NCI-H2081 (cell line): ENCODE measurements at regions not wholly inside any gene's neighbourhood (a gene's known extent, or its start where the extent isn't known, plus 50 kb on each side); places are given as distances from the start of the nearest gene placed in this dataset.
"Not testable (repeated sequence)": the region's sequence is repeated elsewhere in the genome, so short reads cannot be mapped to it uniquely, and the experiment has no call there.

Source experiments
- DNase-seq, 2 experiments: peaks; one replicate each; lab custom pipeline; 2025; lab: John Stamatoyannopoulos, UW

DNA sequence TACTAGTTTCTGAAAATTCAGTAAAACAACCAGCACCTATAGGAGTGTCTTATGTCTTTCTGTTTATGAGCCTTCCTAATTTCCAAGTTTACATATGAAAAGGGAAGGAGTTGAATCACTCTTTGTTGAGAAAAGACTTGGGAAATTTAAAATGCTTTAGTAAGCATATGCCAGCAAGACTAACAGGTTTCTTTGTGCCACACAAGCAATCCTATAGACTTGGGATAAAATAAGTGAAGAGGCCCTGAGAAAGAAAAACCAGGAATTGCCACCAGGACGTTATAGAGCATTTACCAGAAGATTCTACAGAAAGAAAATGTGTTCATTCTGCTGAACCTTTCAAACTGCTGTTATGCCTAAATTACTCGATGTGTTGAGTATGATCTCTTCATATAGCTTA is 1099.1 kb downstream of the EPHA3 start:
- DNase-seq, result not testable (repeated sequence)

DNA sequence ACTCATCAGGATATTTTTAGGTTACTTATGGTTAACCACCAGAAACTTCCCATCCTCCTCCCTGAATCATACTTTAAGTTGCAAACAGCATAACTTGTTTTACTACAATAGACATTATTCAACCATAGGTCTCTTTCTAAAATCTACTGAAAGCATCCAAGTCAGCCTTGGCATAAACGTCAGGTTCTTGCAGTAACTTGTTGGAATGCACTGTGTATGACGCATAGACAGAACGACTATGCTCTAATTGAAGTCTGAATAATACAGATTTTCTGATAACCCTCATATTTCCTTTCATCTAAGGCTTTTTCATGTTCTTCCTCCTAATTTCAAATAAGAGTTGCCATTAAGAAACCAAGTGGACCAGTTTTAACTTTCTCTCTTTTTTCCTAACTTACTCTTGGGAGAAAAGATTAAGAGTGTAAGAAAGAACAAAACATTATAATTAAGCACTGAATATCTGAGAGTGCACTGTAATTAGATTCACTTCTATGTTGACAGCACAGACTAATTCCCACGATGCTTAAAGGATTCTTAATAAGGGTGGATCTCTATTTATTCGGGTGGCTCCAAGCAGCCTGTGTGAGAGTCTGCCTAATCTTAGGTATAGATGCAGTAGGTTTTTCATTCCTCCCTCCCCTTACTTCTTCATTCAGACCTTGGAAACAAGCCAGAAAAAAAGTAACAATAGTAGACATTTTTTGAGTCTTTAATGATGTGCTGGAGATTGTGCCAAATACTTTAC is 1100.1 kb downstream of the EPHA3 start:
- DNase-seq, result not testable (repeated sequence)

DNA sequence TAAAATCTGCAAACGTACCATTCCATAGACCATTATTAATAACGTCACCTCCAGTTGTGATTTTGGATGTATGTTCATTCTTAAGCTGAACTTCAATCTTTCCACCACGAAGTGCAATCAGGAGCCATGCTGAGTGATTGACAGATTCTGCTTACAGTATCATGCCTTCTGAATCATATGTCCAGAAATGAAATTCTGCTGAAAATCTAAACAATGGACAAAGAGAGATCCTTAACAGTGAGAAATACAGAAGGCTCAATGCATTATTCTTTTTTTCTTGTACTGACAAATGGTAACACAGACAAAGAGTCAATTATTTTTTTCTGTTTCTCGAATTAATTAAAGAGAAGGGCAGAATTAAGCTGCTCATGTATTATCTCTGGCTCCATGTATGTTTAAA is 1114.5 kb downstream of the EPHA3 start:
- no peak for DNase-seq

DNA sequence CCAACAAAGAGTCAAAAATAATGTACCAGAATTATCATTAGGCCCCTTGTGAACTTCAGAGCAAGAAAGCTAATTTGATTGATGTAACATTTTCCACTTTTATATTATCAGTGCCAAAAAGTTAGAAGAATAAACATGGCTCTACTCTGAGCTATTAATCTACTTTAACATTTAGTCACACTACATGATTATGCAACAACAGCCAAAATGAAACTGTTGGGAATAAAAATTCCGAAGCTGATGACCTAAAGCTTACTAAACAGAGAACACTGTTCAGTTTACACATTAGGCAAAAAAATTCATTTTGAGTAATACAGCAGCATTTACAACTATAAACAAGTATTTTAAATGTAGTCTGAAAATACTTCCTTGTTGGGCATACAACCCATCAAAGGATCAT is 1134.1 kb downstream of the EPHA3 start:
- DNase-seq, result no peak

DNA sequence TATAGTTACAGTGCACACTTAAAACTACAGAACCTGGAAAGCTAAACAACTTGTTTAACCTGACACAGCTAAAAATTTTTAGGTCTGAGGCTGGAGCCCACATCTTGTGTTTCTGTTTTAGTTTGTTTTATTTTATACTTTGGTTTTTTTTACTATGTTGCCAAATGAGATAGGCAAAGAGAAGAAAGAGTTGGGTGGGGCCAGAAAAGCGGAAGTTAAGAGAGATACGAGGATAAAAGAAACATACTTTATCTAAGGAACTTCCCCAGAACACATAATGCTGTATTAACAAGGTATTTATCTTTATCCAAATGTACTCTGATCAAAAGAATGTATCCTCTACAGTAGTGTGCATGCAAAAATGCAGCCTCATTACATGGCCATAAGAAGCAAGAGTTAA is 1145.7 kb downstream of the EPHA3 start:
- DNase-seq, result no peak

DNA sequence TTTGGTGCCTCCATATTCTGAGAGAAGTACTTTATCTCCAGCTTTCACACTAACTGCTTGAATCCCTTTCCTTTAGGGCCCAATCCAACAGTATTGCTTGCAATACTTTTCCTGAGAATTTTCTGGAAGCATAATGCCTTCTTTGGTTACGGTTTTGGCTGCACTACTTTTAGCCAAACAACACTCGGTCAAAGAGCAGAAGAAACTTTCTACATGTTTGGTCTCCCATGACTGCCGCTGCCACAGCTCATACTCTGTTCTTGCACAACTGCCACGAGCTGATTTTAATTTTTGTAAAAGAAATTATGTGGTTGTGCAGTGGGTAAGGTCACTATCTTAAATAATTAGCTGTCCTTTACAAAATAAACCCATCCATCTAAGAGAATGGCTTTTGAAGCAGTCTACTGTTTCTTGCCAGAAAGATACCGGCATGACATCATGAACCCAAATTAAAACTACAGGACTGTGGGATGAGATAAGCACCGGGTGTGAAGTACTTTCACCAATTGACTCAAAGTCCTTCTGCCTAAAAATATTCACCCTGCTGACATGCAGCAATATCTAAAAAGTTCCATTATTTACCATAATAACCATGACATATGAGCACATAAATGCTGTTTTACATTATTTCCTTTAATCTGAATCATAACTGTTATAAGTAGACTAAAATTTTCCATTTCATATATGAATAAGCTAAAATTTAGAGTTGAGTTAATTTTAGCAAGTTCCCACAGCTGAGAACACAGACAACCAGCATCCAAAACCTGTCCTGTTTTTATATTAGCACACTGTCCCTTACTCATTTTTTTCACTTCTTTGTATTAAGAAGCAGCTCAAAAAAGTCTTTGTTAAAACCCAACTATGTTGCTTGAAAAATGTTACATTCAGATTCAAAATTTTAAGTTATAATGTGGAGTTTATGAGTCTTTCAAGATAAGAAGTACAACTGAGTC is 1154.3 kb downstream of the EPHA3 start:
- DNase-seq, result no peak
